Hepatocyte (in vitro differentiated cells): ENCODE measurements at regions not wholly inside any gene's neighbourhood (a gene's known extent, or its start where the extent isn't known, plus 50 kb on each side); places are given as distances from the start of the nearest gene placed in this dataset.

Source experiments
- DNase-seq: peaks from one replicate; pipeline ENCODE4 v3.0.0-alpha.2; 2016; ENCODE audit warnings: low spot score
- H2AFZ ChIP-seq: fragments of 200-600 bp; sonication (generic); 2 replicates; pipeline ENCODE4 v1.6.0; 2016; ENCODE audit warnings: antibody characterized with exemption, mild to moderate bottlenecking
- H3K27ac ChIP-seq: fragments of 200-600 bp; sonication (generic); 2 replicates; pipeline ENCODE4 v1.5.1; 2016; ENCODE audit warnings: mild to moderate bottlenecking
- H3K27me3 ChIP-seq: fragments of 200-600 bp; sonication (generic); 2 replicates; pipeline ENCODE4 v1.6.1; 2016
- H3K36me3 ChIP-seq: fragments of 200-600 bp; sonication (generic); replicated peaks from 2 replicates; pipeline ENCODE4 v1.5.1; 2016; ENCODE audit warnings: low read depth; ENCODE audit not compliant: insufficient read depth
- H3K4me1 ChIP-seq: fragments of 200-600 bp; sonication (generic); 2 replicates; pipeline ENCODE4 v1.5.1; 2016; ENCODE audit warnings: mild to moderate bottlenecking, moderate library complexity; ENCODE audit not compliant: insufficient read depth
- H3K4me2 ChIP-seq: fragments of 200-600 bp; sonication (generic); 2 replicates; pipeline ENCODE4 v1.6.0; 2016
- H3K4me3 ChIP-seq: fragments of 200-600 bp; sonication (generic); 2 replicates; pipeline ENCODE4 v1.5.1; 2016; ENCODE audit warnings: mild to moderate bottlenecking
- H3K79me2 ChIP-seq: fragments of 200-600 bp; sonication (generic); 2 replicates; pipeline ENCODE4 v1.6.0; 2017; ENCODE audit warnings: mild to moderate bottlenecking
- H3K9me2 ChIP-seq: fragments of 200-600 bp; sonication (generic); replicated peaks from 2 replicates; pipeline ENCODE4 v1.6.0; 2017; ENCODE audit warnings: mild to moderate bottlenecking; ENCODE audit not compliant: insufficient read depth
- H3K9me3 ChIP-seq: fragments of 200-600 bp; sonication (generic); 2 replicates; pipeline ENCODE4 v1.5.1; 2016; ENCODE audit warnings: low read depth, mild to moderate bottlenecking
- H4K20me1 ChIP-seq: fragments of 200-600 bp; sonication (generic); 2 replicates; pipeline ENCODE4 v1.6.0; 2016; ENCODE audit warnings: mild to moderate bottlenecking; ENCODE audit not compliant: insufficient read depth, poor library complexity, severe bottlenecking
- EZH2 ChIP-seq: fragments of 200-600 bp; sonication (generic); IDR thresholded peaks from 2 replicates; pipeline ENCODE4 v1.6.1; 2016; ENCODE audit warnings: antibody characterized with exemption, mild to moderate bottlenecking, borderline replicate concordance
- EZH2phosphoT487 ChIP-seq: fragments of 200-600 bp; sonication (generic); IDR thresholded peaks from one replicate; pipeline ENCODE4 v1.6.1; 2018; ENCODE audit warnings: antibody characterized with exemption, mild to moderate bottlenecking, low read depth, moderate library complexity; ENCODE audit not compliant: unreplicated experiment, severe bottlenecking
- WGBS: methylation state at CpG from one replicate; pipeline ENCODE4 v1.1.6; 2016; ENCODE audit warnings: low lambda C conversion rate; ENCODE audit errors: missing lambda C conversion rate; 5-methylcytosine and 5-hydroxymethylcytosine counted together
- TF ChIP-seq, protein P1 (sequence below): fragments of 200-600 bp; sonication (generic); IDR thresholded peaks from 2 replicates; pipeline ENCODE4 v1.5.1; 2016; ENCODE audit warnings: antibody characterized with exemption, mild to moderate bottlenecking; ENCODE audit not compliant: poor library complexity

DNA sequence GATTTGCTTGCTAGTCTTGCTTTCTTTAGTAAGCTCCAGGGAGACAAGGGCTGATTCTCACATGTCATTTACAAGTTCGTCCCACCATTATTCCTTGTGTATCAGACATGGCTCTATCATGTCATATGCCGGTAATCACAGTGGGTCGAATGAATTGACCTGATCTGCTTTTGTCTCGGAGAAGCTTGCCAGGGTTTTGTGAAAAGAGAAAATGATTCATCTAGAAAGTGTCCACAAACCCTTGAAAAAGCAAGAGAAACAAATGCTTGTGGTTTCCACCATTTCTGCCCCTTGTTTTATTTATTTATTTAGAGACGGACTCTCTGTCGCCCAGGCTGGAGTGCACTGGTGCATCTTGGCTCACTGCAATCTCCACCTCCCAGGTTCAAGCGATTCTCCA is 278.5 kb downstream of the TCF7L2 start:
- Histone ChIP-seq H3K9me2 (no peaks in the 10 kb centered on the region), H3K36me3 (no peaks in the 10 kb centered on the region), H3K9me3 (no peaks in the 10 kb centered on the region), H2AFZ (no peak overlapping the region), H3K4me1 (no peaks in the 10 kb centered on the region), H3K27me3 (no peaks in the 10 kb centered on the region), H3K4me2 (no peak overlapping the region), H3K27ac (no peak overlapping the region), H4K20me1 (no peaks in the 10 kb centered on the region), H3K79me2 (no peaks in the 10 kb centered on the region), H3K4me3 (no peak overlapping the region)
- TF ChIP-seq EZH2phosphoT487 (no peak), EZH2 (no peak)
- TF ChIP-seq, protein P1, sequence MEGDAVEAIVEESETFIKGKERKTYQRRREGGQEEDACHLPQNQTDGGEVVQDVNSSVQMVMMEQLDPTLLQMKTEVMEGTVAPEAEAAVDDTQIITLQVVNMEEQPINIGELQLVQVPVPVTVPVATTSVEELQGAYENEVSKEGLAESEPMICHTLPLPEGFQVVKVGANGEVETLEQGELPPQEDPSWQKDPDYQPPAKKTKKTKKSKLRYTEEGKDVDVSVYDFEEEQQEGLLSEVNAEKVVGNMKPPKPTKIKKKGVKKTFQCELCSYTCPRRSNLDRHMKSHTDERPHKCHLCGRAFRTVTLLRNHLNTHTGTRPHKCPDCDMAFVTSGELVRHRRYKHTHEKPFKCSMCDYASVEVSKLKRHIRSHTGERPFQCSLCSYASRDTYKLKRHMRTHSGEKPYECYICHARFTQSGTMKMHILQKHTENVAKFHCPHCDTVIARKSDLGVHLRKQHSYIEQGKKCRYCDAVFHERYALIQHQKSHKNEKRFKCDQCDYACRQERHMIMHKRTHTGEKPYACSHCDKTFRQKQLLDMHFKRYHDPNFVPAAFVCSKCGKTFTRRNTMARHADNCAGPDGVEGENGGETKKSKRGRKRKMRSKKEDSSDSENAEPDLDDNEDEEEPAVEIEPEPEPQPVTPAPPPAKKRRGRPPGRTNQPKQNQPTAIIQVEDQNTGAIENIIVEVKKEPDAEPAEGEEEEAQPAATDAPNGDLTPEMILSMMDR = no peak
- 92% methylated on average over 7 of the region's 7 CpGs for WGBS
- no peak for DNase-seq

DNA sequence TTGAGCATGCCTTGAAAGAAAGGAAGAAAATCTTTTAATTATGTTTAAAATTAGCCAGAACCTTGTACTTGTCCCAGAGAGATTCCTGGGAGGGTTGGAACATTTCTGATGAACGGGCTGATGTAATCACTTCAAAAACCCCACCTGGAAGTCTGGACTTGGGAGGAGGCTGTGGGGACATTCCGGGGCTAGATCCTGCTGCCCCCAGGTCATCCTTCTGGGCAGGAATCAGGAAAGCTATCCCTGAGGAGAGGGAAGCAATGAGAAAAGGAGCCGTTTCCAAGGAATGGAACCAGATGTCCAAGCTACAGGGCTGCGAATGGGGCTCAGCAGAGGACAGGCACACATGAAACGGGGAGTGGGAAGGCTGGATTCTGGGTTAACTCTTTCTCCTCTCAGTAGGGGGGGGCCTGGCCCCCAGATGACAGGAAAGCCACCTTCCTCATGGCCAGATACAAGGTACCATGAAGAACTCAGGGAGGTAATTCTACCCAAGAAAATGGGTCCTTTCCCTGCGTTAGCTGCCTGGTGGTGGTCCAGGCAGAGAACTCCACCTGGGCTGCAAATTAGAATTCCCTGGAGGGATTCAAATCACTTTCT is 280.1 kb downstream of the TCF7L2 start:
- no peaks in the 10 kb centered on the region for H3K79me2 ChIP-seq
- no peaks in the 10 kb centered on the region for H3K9me3 ChIP-seq
- H3K27ac ChIP-seq = no peak overlapping the region
- TF ChIP-seq EZH2phosphoT487 (no peak), EZH2 (no peak)
- TF ChIP-seq, protein P1 = no peak
- no peaks in the 10 kb centered on the region for H4K20me1 ChIP-seq
- H3K27me3 ChIP-seq = no peaks in the 10 kb centered on the region
- no peaks in the 10 kb centered on the region for H3K9me2 ChIP-seq
- no peaks in the 10 kb centered on the region for H3K36me3 ChIP-seq
- no peak overlapping the region for H3K4me2 ChIP-seq
- WGBS = 55% methylated on average over 6 of the region's 6 CpGs
- no peak overlapping the region for H3K4me3 ChIP-seq
- DNase-seq = no peak
- no peaks in the 10 kb centered on the region for H3K4me1 ChIP-seq
- H2AFZ ChIP-seq = no peak overlapping the region

DNA sequence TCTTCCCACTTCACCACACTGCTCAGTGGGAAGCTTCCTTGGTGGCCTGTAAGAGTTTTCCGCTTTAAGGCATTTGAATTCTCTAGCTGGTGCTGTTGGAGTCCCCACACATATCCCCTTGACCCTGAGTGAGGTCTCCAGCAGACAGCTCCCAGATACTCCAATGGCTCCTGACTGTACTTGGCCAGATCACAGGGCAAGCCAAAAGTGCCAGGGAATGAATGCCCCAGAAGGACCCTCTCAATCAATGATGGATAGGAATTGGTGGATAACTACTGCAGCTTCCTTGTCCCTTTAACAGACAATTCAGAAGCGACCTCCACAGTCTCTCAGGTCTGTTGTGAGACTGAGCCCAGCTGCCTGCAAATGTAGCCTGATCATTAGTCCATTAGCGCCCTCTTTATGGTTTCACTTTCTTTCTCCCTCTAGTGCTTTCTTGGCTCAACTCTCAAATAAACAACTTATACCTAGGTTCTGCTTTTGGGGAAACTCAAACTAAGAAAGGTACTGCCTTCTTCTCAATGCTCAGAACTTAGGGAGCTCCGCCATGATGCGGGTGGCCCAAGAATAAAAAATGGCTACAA is 283.0 kb downstream of the TCF7L2 start:
- no peaks in the 10 kb centered on the region for H3K9me3 ChIP-seq
- H3K79me2 ChIP-seq = no peaks in the 10 kb centered on the region
- no peaks in the 10 kb centered on the region for H3K36me3 ChIP-seq
- no peaks in the 10 kb centered on the region for H3K27me3 ChIP-seq
- H3K4me3 ChIP-seq = no peak overlapping the region
- H2AFZ ChIP-seq = no peak overlapping the region
- no peak overlapping the region for H3K4me2 ChIP-seq
- no peaks in the 10 kb centered on the region for H3K4me1 ChIP-seq
- TF ChIP-seq EZH2phosphoT487 (no peak), EZH2 (no peak)
- TF ChIP-seq, protein P1 = no peak
- H3K9me2 ChIP-seq = no peaks in the 10 kb centered on the region
- no peaks in the 10 kb centered on the region for H4K20me1 ChIP-seq
- DNase-seq = no peak
- H3K27ac ChIP-seq = no peak overlapping the region
- 91% methylated on average over 5 of the region's 5 CpGs for whole genome bisulfite sequencing
